GM06990 (cell line): ENCODE measurements at regions not wholly inside any gene's neighbourhood (a gene's known extent, or its start where the extent isn't known, plus 50 kb on each side); places are given as distances from the start of the nearest gene placed in this dataset.

Experiments
- DNase-seq: peaks from one replicate; pipeline ENCODE4 v3.0.0-alpha.2; 2011; ENCODE audit not compliant: insufficient read length; ENCODE audit errors: extremely low read depth
- H3K27me3 ChIP-seq: replicated peaks from 2 replicates; pipeline ENCODE4 v1.6.0; 2011; ENCODE audit warnings: low read length; ENCODE audit not compliant: control insufficient read depth, insufficient read depth
- H3K36me3 ChIP-seq: 2 replicates; pipeline ENCODE4 v1.5.1; 2011; ENCODE audit warnings: low read length; ENCODE audit not compliant: control insufficient read depth, insufficient read depth
- H3K4me3 ChIP-seq: replicated peaks from 2 replicates; pipeline ENCODE4 v1.5.1; 2011; ENCODE audit warnings: low read depth, mild to moderate bottlenecking, control low read depth, low read length
- TF ChIP-seq, protein P1 (sequence below): IDR thresholded peaks from 2 replicates; pipeline ENCODE4 v1.5.1; 2011; ENCODE audit warnings: low read length, control low read depth, mild to moderate bottlenecking, inconsistent platforms; ENCODE audit not compliant: insufficient read depth, poor library complexity, severe bottlenecking

DNA sequence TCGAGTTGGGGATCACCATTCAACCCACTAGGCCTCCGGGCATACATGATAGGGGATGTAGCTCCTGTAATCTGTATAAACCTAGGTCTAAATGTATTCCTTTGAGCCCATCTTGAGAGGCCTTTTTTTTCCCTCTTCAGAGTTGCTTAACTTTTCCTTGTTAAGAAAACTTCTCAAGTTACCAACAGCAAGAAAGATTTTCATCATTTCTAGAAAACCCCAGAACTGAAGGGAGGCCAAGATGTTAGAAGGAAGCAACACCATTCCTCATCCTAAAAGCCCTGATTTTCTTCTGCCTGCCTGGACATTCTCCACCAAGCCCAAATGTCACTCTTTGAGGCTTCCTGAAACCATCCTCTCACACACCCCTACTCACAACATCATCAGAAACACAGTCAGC is 79.4 kb downstream of the TMPRSS5 start:
- Histone ChIP-seq H3K36me3 (no peaks in the 10 kb centered on the region), H3K27me3 (peaks cover 2% of the 10 kb centered on the region; the same call in 1 of the 2 replicates), H3K4me3 (no peak overlapping the region)
- no peak for DNase-seq
- TF ChIP-seq, protein P1, sequence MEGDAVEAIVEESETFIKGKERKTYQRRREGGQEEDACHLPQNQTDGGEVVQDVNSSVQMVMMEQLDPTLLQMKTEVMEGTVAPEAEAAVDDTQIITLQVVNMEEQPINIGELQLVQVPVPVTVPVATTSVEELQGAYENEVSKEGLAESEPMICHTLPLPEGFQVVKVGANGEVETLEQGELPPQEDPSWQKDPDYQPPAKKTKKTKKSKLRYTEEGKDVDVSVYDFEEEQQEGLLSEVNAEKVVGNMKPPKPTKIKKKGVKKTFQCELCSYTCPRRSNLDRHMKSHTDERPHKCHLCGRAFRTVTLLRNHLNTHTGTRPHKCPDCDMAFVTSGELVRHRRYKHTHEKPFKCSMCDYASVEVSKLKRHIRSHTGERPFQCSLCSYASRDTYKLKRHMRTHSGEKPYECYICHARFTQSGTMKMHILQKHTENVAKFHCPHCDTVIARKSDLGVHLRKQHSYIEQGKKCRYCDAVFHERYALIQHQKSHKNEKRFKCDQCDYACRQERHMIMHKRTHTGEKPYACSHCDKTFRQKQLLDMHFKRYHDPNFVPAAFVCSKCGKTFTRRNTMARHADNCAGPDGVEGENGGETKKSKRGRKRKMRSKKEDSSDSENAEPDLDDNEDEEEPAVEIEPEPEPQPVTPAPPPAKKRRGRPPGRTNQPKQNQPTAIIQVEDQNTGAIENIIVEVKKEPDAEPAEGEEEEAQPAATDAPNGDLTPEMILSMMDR = no peak

DNA sequence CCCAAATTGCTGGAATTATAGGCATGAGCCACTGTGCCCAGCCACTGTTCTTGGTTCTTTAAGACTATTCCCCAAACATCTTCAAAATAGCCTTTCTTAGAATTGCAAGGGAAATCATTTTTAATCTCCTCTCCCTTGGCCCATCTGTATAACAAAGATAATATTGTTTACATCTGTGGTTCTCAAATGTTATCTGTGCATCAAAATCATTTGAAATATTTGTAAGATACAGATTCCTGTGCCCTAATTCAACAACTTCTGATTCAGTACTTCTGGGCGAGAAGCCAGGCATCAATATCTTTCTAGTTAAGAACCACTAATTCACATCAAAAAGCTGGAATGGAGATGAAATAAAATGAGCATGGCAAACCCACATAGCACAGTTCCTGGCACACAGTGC is 83.0 kb downstream of the TMPRSS5 start:
- H3K27me3 ChIP-seq = no peaks in the 10 kb centered on the region; the same call in 1 of the 2 replicates
- H3K36me3 ChIP-seq = no peaks in the 10 kb centered on the region
- TF ChIP-seq, protein P1 = no peak
- no peak overlapping the region for H3K4me3 ChIP-seq
- DNase-seq = no peak

DNA sequence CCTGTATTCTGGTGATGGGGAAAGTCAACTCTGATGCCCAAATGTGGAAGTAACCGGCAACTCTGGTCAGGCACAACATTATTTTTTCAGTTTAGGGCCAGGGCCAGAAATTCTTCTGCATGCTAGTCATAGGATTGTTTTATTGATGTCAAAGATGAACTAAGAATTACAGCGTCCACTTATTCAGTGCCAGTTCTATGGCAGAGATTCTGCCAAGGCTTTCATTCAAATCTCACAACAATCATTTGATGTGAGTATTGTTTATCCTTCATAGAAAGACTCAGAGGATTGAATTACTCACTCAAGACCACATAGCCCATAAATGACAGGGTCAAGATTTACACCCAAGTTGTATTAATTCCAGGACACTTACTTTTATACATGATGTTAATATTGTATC is 87.7 kb downstream of the TMPRSS5 start:
- Histone ChIP-seq H3K4me3 (no peak overlapping the region), H3K36me3 (no peaks in the 10 kb centered on the region), H3K27me3 (no peaks in the 10 kb centered on the region)
- no peak for DNase-seq
- TF ChIP-seq, protein P1 = no peak

DNA sequence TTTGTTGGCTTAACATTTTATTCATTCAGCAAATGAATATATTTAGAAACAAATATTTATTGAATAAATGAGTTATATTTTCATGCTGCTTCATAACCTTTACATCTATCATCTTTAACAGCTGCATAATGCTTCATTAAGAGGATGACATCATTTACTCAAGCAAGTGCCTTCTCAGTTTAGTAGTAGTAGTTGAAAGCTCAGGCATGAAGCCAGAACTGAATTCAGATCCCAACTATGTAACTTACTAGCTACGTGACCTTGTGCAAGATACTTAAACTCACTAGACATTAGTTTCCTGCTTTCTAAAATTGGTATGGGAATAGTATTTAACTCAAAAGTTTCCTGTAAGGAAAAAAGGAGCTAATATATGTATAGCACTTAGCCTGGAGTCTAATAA is 90.3 kb downstream of the TMPRSS5 start:
- Histone ChIP-seq H3K4me3 (no peak overlapping the region), H3K36me3 (no peaks in the 10 kb centered on the region), H3K27me3 (no peaks in the 10 kb centered on the region)
- no peak for DNase-seq
- TF ChIP-seq, protein P1 = no peak

DNA sequence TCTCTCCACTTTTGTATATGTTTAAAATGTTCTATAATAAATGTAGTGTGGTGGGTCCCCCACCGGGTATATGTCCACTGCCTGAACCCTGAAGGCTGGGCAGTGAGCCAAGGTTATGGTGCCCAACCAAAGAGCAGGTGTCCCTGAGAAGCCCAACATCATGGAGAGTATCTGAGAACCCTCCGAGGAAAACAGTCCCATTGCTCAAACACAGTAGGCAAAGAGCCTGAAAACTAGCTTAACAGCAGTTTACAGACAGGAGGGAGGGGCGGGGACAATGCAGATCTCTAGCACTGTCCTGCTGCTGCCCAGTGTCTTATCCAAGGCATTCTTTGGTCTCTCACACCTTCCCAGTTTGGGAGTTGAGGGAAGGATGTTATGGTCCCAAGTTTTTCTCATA is 91.0 kb downstream of the TMPRSS5 start:
- no peaks in the 10 kb centered on the region for H3K36me3 ChIP-seq
- TF ChIP-seq, protein P1 = no peak
- H3K27me3 ChIP-seq = no peaks in the 10 kb centered on the region
- no peak for DNase-seq
- no peak overlapping the region for H3K4me3 ChIP-seq

DNA sequence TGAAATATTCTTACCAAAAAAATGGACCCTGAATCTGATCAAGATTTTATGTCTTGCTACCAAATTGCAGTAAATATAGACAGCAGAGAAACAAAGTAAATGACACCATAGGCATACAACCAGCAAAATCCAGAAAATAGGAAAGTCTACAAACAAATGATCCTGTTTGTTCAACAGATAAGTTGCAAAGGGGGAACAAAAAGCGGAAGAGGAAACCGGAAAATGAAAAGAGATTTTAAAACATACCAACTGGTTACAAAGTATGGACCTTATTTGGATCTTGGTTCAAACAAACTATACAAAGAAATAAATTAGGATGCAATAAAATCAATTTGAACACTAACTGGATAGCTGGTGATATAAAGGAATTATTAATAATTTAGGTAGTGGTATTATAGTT is 92.0 kb downstream of the TMPRSS5 start:
- no peaks in the 10 kb centered on the region for H3K36me3 ChIP-seq
- no peak for DNase-seq
- no peaks in the 10 kb centered on the region for H3K27me3 ChIP-seq
- TF ChIP-seq, protein P1 = no peak
- no peak overlapping the region for H3K4me3 ChIP-seq
